Dedifferentiated amniotic fluid mesenchymal stem cell (primary cell): ENCODE measurements at regions not wholly inside any gene's neighbourhood (a gene's known extent, or its start where the extent isn't known, plus 50 kb on each side); places are given as distances from the start of the nearest gene placed in this dataset.
"Not testable (repeated sequence)": the region's sequence is repeated elsewhere in the genome, so short reads cannot be mapped to it uniquely, and the experiment has no call there.

ENCODE experiments used
- DNase-seq: peaks from one replicate; pipeline ENCODE4 v3.0.0-alpha.2; 2016; ENCODE audit errors: extremely low spot score

DNA sequence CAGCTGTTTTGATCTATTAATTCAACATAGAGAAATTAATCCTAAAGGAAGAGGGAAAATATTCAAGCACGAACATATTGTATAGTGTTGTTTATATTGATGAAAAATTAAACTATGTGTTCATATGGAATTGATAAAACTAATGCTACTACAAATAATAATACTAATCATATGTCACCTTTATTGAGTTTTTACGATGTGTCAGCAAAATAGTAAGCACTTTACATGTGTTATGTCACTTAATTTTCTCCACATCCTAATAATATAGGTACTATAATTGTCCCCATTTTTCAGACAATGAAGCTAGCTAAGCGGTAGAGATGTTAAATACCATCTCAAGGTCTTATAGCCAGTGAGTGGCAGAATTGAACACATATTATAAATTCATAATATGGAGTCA, 2008.5 kb upstream of the WWC1 start:
- no peak for DNase-seq

- no peak for DNase-seq
Observed at GRCh38 chr5:166285361-166285760, 2006.1 kb upstream of the WWC1 start.

DNA sequence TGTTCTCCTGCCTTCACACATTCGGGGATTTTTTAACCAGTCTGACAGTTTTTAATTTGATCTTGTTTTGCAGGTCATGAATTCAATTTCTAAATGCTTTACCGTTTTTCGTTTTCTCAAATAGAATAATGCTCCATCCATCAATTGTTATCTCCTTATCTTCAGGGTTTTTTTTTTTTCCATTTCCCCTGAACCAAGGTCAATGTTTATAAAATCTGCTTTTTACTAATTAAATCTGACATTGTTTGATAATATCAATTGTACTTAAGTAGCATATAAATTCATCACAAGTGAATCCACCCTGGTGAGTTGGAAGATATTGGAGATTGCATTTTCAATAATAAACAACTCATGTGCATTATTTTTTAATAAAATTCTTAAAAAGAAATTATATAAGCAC, 2004.6 kb upstream of the WWC1 start:
- no peak for DNase-seq

DNA sequence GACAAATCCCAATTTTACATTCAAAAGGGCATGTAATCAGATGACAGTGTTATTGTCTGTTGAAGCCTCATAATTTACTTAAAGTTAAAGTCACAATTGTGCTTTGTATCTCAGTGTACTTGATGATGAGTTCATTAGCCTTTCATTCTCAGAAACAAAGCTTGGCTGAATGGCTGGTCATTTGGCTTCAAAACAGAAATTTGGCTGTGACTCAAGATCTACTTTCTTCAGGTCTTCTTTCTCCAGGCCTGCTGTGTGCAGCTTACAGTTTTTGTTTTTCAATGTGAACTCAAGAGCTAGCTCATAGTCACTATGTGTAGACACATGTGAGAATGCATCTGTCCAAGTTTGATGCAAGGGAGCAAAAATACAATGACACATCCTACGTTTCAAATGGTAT, 2003.6 kb upstream of the WWC1 start:
- DNase-seq, result no peak

DNA sequence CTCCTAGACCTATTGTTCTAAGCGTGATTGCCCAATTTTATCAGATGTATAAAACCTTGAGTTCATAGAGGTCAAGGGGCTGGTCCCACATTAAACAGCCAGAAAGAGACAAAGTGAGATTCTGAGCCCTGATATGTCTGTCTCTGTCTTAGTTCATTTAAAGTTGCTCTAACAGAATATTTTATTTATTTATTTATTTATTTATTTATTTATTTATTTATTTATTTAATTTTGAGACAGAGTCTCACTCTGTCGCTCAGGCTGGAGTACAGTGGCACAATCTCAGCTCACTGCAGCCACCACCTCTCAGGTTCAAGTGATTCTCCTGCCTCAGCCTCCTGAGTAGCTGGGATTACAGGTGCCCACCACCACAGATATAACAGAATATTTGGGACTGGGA, 1999.6 kb upstream of the WWC1 start:
- not testable (repeated sequence) for DNase-seq

DNA sequence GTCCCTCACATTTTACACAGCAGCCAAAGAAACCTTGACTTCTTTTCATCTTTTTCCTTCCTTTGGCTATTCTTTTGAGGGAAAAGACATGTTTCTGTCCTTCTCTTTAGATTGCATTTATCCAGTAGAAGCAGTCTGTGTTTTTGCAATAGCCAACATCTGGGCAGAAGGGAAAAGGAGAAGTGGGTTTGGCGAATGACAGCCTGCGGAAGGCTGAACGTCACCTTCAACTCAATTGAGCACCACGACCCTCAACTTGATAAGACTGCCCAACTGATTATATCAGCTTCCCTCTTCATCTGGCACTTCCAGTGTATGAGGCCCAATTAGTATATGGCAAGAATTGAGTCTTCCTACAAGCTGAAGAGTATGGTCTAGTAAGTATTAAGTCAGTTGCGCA, 1997.6 kb upstream of the WWC1 start:
- no peak for DNase-seq

DNA sequence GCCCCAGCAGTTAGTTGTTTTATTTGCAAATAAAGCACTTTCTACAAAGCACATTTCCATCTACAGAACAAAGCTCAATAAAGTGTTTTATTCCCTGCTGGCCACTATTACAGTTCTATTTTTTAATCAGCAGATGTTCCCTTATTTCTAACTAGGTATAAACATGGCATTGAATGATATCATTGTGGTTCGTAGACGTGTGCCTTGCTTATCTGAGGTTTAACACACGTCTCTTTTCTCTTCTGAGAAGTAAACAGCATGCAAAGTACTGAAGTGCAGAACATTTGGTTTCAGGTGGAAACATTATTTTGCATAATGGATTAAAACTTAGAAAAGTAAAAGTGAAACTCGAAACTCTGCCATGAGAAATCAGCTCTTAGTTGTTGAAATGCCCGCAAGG, 1989.3 kb upstream of the WWC1 start:
- DNase-seq, result no peak

DNA sequence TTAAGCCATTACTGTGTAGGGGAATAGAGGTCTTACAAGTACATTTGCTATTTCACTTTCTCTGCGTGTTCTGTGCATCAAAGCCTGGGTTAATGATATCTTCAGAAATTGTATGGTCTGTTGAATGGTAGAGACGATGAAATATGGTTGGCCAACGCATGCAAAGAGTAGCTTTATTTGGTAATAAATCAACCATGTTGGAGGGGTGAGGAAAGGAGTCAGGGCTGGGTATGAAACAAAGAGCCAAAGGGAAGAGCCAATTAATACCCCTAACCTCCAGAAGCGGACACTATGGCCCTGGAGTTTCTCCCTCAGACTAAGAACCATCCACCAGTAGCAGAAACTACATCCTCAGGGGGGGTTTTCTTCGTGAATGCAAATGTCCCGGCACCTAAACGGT, 1974.0 kb upstream of the WWC1 start:
- no peak for DNase-seq

DNA sequence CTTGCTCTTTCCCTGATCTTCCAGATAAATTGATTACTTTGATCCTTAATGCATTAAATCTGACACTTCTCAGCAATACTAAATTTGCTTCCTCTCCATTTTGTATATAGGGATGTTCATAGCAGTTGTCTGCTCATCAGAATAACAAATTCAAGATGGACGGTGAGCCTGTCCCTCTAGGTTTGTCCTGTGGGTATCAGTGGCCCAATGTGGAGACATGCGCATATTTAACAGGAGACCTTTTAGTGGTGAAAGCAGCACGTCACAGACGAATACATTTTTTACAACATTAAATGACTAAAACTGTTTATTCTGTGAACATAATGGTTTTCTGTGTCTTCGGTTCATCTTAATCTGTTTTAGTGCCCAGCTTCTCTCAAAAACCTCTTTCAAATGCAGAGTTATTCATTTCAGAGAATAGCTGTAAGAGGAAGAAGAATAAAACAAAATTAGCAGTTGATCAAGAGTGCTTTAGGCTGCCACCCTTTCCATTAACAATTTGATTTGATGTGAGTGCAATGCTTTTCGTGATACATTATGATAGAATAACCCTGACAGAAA, 1970.4 kb upstream of the WWC1 start:
- no peak for DNase-seq

DNA sequence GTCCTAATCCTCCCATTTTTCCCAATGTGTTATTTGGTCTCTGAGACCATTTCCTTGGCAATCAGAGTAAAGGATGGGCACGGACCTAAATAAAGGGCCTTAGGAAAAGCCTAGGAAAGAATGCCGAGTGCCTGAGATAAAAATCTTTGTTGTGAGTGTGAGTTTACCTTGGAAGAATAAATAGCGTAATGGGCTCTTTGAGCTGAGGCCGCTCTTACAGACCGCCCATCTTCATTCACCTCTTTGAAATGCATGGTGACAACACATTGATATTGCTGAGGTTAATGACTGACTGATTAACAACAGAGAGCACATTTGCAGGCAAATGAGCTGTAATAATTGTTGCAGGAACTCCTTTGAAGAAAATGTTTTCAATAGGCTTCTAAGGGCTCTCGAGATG, 1967.1 kb upstream of the WWC1 start:
- no peak for DNase-seq

- no peak for DNase-seq
Observed at GRCh38 chr5:166329149-166329800, 1962.2 kb upstream of the WWC1 start.

DNA sequence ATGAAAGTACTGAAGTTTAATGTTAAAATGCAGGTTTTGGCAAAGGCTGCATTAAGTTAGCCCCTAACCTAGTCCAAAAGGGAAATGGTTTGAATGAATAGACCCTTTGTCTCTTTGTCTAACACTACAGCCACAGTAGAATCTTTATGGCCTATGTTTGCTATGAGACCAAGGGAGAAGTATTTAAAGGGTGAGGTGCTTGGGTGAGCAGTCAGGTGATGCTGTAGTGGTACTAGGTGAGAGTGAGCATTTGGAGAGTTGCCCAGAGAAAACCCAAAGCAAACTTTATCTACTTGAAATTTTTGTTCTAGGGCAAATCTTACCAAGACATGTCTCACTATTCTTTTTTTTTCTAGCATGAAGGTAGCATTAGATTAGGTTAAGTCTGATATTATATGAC, 1961.4 kb upstream of the WWC1 start:
- DNase-seq, result no peak

DNA sequence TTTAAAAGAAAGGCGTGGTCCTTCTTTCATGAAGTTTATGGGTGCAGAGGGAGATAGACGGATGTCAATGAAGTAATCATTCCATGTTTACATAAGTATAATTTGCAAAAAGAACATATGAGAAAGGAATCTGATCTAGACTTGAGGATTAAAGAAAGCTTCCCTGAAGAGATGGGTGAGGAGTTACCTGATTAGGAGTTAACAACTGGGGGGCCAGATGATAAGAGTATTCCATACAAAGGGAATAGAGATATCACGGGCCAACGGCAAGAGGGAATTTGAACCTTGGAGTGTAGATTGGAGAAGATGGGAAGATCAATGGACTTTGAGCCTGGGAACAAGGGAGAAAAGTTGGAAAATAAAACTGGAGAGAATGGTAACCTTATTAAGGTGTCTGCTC, 1959.9 kb upstream of the WWC1 start:
- DNase-seq, result no peak

DNA sequence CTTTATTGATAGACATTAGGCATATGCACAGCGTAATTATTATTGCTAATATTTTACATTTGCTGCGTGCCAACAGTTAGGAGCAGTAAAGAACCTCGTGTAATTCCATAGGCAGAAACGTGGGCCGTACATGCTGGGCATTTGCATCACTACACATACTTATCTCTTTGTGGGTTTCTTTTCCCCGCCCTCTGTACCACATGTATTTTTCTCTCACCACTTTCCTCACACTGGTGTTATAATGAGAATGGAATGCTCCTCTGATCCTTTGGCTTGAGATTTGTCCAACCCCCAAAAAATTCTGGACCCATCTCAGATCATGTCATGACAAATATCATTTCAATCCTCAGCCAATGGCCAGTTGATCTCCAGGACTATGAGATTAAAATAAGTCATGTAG, 1952.6 kb upstream of the WWC1 start:
- no peak for DNase-seq

DNA sequence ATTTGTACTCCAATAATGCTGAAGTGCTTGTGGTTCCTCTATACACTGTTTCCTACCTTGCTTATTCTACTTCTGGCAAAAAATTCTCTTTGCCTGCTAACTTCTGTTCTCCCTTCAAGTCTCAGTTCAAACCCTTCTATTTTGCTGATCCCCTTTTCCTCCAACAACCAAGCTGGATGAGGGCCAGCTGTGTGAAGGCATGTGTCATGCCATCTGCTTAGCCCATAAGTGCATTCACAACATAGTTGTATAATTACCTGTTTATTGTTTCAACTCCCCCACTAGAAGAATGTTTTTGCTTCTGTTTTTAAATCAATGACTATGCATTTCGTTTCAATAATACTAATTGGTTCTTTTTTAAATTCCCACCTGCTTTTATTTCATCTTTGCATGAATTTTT, 1951.4 kb upstream of the WWC1 start:
- DNase-seq, result no peak

DNA sequence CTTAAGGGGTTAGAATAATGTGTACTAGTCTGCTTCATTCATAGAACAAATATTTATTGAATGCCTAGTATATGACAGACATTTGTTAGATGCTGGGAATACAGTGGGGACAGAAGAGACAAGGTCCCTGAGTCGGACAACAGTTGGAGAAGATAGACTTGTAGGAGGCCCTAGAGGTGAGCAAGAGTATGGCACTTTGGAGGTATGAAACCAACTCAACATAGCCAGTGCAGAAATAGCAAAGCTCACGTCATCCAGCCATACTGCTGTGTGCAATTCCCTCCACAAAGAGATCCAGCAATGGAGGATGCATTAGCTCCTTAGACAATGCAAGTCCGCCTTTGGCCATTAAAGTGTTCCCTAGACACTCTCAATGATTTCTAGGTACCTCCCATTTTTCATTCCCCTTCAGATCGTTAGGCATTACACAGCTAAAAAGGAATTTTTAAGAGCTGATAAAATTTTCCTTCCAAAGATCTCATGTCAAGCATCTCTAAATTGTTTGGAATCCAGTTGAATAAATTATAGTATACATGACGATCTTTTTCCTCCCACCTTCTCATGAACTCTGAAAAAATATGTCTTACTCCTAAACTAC, 1949.6 kb upstream of the WWC1 start:
- DNase-seq, result no peak

DNA sequence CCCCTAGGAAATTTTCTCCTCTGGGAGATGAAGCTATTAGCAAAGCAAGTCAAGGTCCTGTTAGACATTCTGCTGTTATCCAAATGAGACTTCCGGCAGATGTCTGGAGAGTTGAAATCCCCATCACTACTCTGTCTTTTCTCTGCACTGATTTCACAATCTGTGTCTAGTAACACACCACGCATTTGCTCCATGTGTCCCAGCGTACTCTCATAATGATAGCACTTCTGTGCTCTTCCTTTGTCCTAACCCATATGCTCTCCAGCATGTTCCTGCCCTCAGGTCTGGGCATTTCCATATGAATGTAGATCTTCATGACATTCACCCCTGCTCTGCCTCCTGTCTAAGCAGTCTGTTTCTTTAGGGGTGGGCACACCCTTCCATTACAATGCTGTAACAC, 1949.0 kb upstream of the WWC1 start:
- DNase-seq, result no peak

DNA sequence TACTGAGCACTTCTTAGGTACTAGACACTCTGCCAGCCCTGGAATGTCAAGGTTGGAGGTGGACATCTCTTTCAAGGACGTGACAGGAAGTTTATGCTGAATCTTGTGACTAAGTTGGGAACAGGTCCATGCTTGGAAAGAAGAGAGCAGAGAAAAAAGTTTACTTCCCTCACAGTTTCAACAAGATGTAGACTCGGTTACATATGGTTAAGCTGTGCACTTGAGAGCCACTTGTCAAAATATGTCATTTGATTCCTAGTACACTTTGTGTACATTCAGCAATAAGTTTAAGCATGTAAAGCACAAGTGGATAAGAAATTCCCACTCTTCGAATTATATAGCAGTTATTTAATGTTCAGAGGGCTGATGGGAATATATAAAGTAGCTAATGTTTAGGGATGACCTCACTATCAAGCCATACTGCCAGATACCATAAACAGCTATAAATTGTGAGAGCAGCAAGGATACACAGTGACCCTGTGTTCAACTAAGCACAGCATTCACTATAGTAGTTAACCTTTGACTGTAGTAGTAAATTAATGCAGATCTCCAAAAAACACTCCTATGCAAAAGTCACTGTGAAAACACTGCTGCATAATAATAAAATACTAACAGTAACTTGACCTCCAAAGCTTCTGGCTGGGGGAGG, 1944.6 kb upstream of the WWC1 start:
- DNase-seq, result no peak

DNA sequence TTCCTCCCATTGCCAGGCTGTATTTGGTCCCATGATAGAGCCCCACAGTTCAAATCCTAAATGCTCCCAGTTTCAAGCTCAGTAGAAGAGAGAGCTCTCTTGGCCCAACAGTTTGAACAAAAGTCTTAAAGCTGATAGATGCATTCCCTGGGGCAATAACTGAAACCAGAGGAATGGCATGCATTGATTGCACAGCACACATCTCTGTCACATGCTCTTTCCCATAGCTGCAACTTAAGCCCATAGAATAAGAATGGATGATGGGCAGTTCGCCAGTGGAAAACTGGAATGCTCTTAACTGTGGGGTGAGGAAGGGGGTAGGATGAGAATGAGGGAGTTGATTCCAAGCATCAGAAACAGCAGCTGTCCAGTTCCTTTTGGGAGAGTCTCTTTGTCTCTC, 1942.4 kb upstream of the WWC1 start:
- DNase-seq, result no peak

- no peak for DNase-seq
Observed at GRCh38 chr5:166353580-166353979, 1937.9 kb upstream of the WWC1 start.

GRCh38 chr5:166354332-166354731, 1937.1 kb upstream of the WWC1 start:
- DNase-seq, result no peak

GRCh38 chr5:166356096-166356495, 1935.3 kb upstream of the WWC1 start:
- no peak for DNase-seq

- DNase-seq, result no peak
Observed at GRCh38 chr5:166358127-166358830, 1933.2 kb upstream of the WWC1 start.
